ENCODE measurements at regions not wholly inside any gene's neighbourhood (a gene's known extent, or its start where the extent isn't known, plus 50 kb on each side); places are given as distances from the start of the nearest gene placed in this dataset.

DNA sequence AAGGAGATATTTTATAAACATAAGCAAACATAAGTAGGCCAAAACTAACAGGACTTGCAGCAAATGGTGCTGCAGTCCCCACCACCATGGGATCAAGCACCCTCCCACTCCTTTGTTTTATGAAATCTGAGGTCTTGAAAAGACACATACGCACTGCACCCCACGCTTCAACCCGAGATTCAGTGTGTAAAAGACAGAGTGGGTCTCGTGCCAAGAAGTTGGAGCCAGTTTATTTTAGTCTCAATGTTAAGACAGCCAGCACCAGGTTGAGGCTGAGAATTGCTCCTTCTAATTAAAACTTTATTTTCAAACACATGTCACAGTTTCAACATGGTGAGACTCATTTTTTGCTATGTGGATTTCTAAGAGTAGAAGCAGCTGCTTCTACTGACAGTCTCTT is 139.1 kb upstream of the TIAM1 start:
- Histone ChIP-seq H2BK12ac (ENCODE audit: low read depth, low read length) (no peak overlapping the region), H2BK120ac (replicated peaks; ENCODE audit: low read depth, low read length) (no peak overlapping the region), H3K79me1 (ENCODE audit: low read depth, low read length) (peaks cover 20% of the 10 kb centered on the region), H3K9me3 (ENCODE audit: insufficient read depth in 2 of 2, low read depth in 1 of 2, low read length in 1 of 2) (peaks cover 8 to 9% of the 10 kb centered on the region in 2 experiments), H3K14ac (ENCODE audit: insufficient read length) (no peak overlapping the region), H3K36me3 (ENCODE audit: control insufficient read depth in 2 of 4, insufficient read depth in 4 of 4, low read length in 3 of 4) (no peaks in the 10 kb centered on the region), H3K23ac (ENCODE audit: insufficient read length) (no peak overlapping the region), H2BK15ac (ENCODE audit: low read length) (no peak overlapping the region), H2BK20ac (ENCODE audit: low read length) (no peak overlapping the region), H3K4me2 (ENCODE audit: insufficient read depth in 1 of 2, low read depth in 2 of 2, low read length in 2 of 2) (no peak overlapping the region), H3K56ac (replicated peaks; ENCODE audit: insufficient read length, low read depth, low read length) (no peak overlapping the region), H2AFZ (ENCODE audit: low read length) (no peak overlapping the region), H4K5ac (ENCODE audit: insufficient read length, low read depth, low read length) (no peak overlapping the region), H3K27me3 (replicated peaks in 1 of 4; ENCODE audit: control insufficient read depth in 3 of 4, extremely low read depth in 1 of 4, insufficient read depth in 3 of 4, low read length in 3 of 4) (no peaks in the 10 kb centered on the region), H4K20me1 (replicated peaks in 1 of 2; ENCODE audit: control insufficient read depth in 1 of 2, insufficient read depth in 2 of 2, low read length in 2 of 2) (no peaks in the 10 kb centered on the region), H3K27ac (ENCODE audit: low read depth, low read length) (no peak overlapping the region), H3K79me2 (ENCODE audit: control insufficient read depth in 1 of 2, insufficient read depth in 2 of 2, low read length in 2 of 2) (peaks cover 0 to 37% of the 10 kb centered on the region in 2 experiments; a peak in 2 of 4 replicates), H3K23me2 (ENCODE audit: low read depth, low read length) (no peaks in the 10 kb centered on the region; the same call in 1 of the 2 replicates), H3K9ac (replicated peaks in 1 of 4; ENCODE audit: extremely low read depth in 1 of 4, low read depth in 3 of 4, low read length in 3 of 4) (no peak overlapping the region), H4K91ac (replicated peaks; ENCODE audit: insufficient read length, low read length) (no peak overlapping the region), H2BK5ac (ENCODE audit: low read depth, low read length) (no peak overlapping the region), H3K4me3 (ENCODE audit: extremely low read depth in 1 of 4, insufficient read depth in 2 of 4, low read depth in 3 of 4, low read length in 4 of 4) (no peak overlapping the region), H3K4me1 (replicated peaks in 1 of 4; ENCODE audit: control insufficient read depth in 3 of 4, insufficient read depth in 4 of 4, low read length in 3 of 4) (peaks cover 0 to 3% (median 2%) of the 10 kb centered on the region in 4 experiments; a peak in 2 of 7 replicates), H2AK5ac (ENCODE audit: low read depth, low read length) (no peak overlapping the region), H4K8ac (ENCODE audit: extremely low read depth, insufficient read depth, low read length) (no peak overlapping the region), H3K18ac (ENCODE audit: extremely low read depth, low read length) (no peak overlapping the region), H3K4ac (replicated peaks; ENCODE audit: insufficient read length, low read depth, low read length) (no peak overlapping the region)
- no peak for DNase-seq (ENCODE audit: low read depth in 1 of 2, low spot score in 2 of 2)
- 96% methylated on average over 4 of the region's 4 CpGs; no CpG with 5 or more reads in 1 of the 2 experiments for WGBS, 2 experiments (ENCODE audit: extremely low coverage in 1 of 2, insufficient coverage in 1 of 2, insufficient read length in 1 of 2, insufficient replicate concordance in 2 of 2, low coverage in 1 of 2, low lambda C conversion rate in 2 of 2, missing lambda C conversion rate in 1 of 2)
- FAIRE-seq, result no peak
- TF ChIP-seq TAF1 (IDR thresholded peaks at IDR 0.05; ENCODE audit: low read depth, low read length) (no peak), SIN3A (conservative IDR thresholded peaks at IDR 0.05 in 1 of 2, IDR thresholded peaks at IDR 0.05 in 1 of 2; ENCODE audit: low read depth in 1 of 2, low read length in 2 of 2) (no peak), NRF1 (IDR thresholded peaks at IDR 0.05; ENCODE audit: low read depth, low read length) (no peak), PHF8 (conservative IDR thresholded peaks at IDR 0.05; ENCODE audit: low read depth, low read length) (no peak), HDAC6 (IDR thresholded peaks at IDR 0.05; ENCODE audit: low read depth, low read length) (no peak), BACH1 (IDR thresholded peaks at IDR 0.05; ENCODE audit: low read length) (no peak), JUN (IDR thresholded peaks at IDR 0.05; ENCODE audit: low read depth, low read length) (no peak), CHD1 (IDR thresholded peaks at IDR 0.05; ENCODE audit: low read depth, low read length) (no peak), YY1 (IDR thresholded peaks at IDR 0.05; ENCODE audit: low read depth, low read length) (no peak), EP300 (IDR thresholded peaks at IDR 0.05; ENCODE audit: borderline replicate concordance in 1 of 2, low read depth in 2 of 2, low read length in 2 of 2) (no peak), RFX5 (IDR thresholded peaks at IDR 0.05; ENCODE audit: borderline replicate concordance, low read depth, low read length) (no peak), TEAD4 (IDR thresholded peaks at IDR 0.05; ENCODE audit: low read depth, low read length) (no peak), CBX5 (IDR thresholded peaks at IDR 0.05; ENCODE audit: low read depth, low read length) (no peak), KDM1A (IDR thresholded peaks at IDR 0.05; ENCODE audit: borderline replicate concordance, low read length) (no peak)
- TF ChIP-seq, protein P1, sequence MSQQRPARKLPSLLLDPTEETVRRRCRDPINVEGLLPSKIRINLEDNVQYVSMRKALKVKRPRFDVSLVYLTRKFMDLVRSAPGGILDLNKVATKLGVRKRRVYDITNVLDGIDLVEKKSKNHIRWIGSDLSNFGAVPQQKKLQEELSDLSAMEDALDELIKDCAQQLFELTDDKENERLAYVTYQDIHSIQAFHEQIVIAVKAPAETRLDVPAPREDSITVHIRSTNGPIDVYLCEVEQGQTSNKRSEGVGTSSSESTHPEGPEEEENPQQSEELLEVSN (IDR thresholded peaks at IDR 0.05), result no peak
- ChIA-PET POLR2A (ENCODE audit: partially characterized antibody) (no interaction called here), CTCF (ENCODE audit: partially characterized antibody) (interaction anchor here (0.5 to 1.0 kb wide), 3 partner anchors 23 to 191 kb away, joined by 3 to 5 read pairs (median 4); no protein-coding TSS in a partner anchor)
